Loucy (cell line): ENCODE measurements at regions not wholly inside any gene's neighbourhood (a gene's known extent, or its start where the extent isn't known, plus 50 kb on each side); places are given as distances from the start of the nearest gene placed in this dataset.

Source experiments
- EZH2phosphoT487 ChIP-seq: fragments of 200-600 bp; IDR thresholded peaks from 2 replicates; pipeline ENCODE4 v1.6.1; 2018; ENCODE audit warnings: antibody characterized with exemption, mild to moderate bottlenecking, moderate library complexity, borderline replicate concordance
- TF ChIP-seq, protein P1 (sequence below): fragments of 200-600 bp; sonication (generic); conservative IDR thresholded peaks from 2 replicates; pipeline ENCODE4 v1.5.1; 2014; ENCODE audit warnings: mild to moderate bottlenecking, antibody characterized with exemption, low read length

DNA sequence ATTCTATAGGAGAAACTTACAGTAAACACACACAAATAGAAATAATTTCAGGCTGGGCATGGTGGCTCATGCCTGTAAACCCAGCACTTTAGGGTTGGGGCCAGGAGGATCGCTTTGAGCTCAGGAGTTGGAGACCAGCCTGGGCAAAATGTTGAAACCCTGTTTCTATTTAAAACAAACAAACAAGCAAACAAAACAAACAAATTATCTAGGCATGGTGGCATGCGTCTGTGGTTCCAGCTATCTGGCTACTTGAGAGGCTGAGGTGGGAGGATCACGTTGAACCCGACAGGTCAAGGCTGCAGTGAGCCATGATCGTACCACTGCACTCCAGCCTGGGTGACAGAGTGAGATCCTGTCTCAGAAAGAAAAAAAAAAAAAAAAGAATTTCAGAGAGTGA lies 64.0 kb downstream of the NHLRC1 start:
- no peak for TF ChIP-seq EZH2phosphoT487
- TF ChIP-seq, protein P1, sequence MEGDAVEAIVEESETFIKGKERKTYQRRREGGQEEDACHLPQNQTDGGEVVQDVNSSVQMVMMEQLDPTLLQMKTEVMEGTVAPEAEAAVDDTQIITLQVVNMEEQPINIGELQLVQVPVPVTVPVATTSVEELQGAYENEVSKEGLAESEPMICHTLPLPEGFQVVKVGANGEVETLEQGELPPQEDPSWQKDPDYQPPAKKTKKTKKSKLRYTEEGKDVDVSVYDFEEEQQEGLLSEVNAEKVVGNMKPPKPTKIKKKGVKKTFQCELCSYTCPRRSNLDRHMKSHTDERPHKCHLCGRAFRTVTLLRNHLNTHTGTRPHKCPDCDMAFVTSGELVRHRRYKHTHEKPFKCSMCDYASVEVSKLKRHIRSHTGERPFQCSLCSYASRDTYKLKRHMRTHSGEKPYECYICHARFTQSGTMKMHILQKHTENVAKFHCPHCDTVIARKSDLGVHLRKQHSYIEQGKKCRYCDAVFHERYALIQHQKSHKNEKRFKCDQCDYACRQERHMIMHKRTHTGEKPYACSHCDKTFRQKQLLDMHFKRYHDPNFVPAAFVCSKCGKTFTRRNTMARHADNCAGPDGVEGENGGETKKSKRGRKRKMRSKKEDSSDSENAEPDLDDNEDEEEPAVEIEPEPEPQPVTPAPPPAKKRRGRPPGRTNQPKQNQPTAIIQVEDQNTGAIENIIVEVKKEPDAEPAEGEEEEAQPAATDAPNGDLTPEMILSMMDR, result no peak
